ENCODE measurements at regions not wholly inside any gene's neighbourhood (a gene's known extent, or its start where the extent isn't known, plus 50 kb on each side); places are given as distances from the start of the nearest gene placed in this dataset.

- no peak for DNase-seq
These were observed 52.5 kb upstream of the TTC29 start for GRCh38 chr4:146998157-146998556.

GRCh38 chr4:147003956-147004809 is 58.5 kb upstream of the TTC29 start:
- DNase-seq: no peak

GRCh38 chr4:147006229-147006628 is 60.6 kb upstream of the TTC29 start:
- DNase-seq: no peak

GRCh38 chr4:147009875-147010274 is 64.2 kb upstream of the TTC29 start:
- no peak for DNase-seq

- no peak for DNase-seq
These were observed 65.7 kb upstream of the TTC29 start for GRCh38 chr4:147011411-147011810.

GRCh38 chr4:147012059-147012707 is 66.5 kb upstream of the TTC29 start:
- no peak for DNase-seq

GRCh38 chr4:147014946-147015345 is 69.3 kb upstream of the TTC29 start:
- no peak for DNase-seq

- no peak for DNase-seq
These were observed 69.8 kb upstream of the TTC29 start for GRCh38 chr4:147015491-147015890.

GRCh38 chr4:147017081-147017480 is 71.4 kb upstream of the TTC29 start:
- no peak for DNase-seq

GRCh38 chr4:147019091-147019490 is 73.4 kb upstream of the TTC29 start:
- peak; percentile 38 for DNase-seq

GRCh38 chr4:147020456-147020855 is 74.8 kb upstream of the TTC29 start:
- DNase-seq: no peak

- DNase-seq: no peak
These were observed 79.4 kb upstream of the TTC29 start for GRCh38 chr4:147025042-147025441.

- no peak for DNase-seq
These were observed 83.6 kb upstream of the TTC29 start for GRCh38 chr4:147029296-147029695.

GRCh38 chr4:147034372-147034771 is 88.7 kb upstream of the TTC29 start:
- DNase-seq: no peak

- DNase-seq: no peak
These were observed 91.4 kb upstream of the TTC29 start for GRCh38 chr4:147037069-147037468.

- DNase-seq: no peak
These were observed 94.4 kb upstream of the TTC29 start for GRCh38 chr4:147039976-147040575.

GRCh38 chr4:147040874-147041273 is 95.2 kb upstream of the TTC29 start:
- DNase-seq: no peak

- DNase-seq: no peak
These were observed 95.7 kb upstream of the TTC29 start for GRCh38 chr4:147041376-147041775.

- DNase-seq: no peak
These were observed 96.4 kb upstream of the TTC29 start for GRCh38 chr4:147042046-147042445.

GRCh38 chr4:147044241-147044640 is 98.6 kb upstream of the TTC29 start:
- no peak for DNase-seq

- no peak for DNase-seq
These were observed 104.3 kb upstream of the TTC29 start for GRCh38 chr4:147049946-147050345.

- no peak for DNase-seq
These were observed 104.7 kb upstream of the TTC29 start for GRCh38 chr4:147050356-147050765.

GRCh38 chr4:147052361-147052760 is 106.7 kb upstream of the TTC29 start:
- DNase-seq: no peak

GRCh38 chr4:147054228-147054872 is 108.7 kb upstream of the TTC29 start:
- DNase-seq: no peak

Measured in activated T-cell treated with anti-CD3 and anti-CD28 coated beads, Interleukin-2, amount 50 U/mL, for 1 hour (primary cell).